ENCODE measurements at regions not wholly inside any gene's neighbourhood (a gene's known extent, or its start where the extent isn't known, plus 50 kb on each side); places are given as distances from the start of the nearest gene placed in this dataset.
A peak's percentile ranks its signal among the peaks of the same experiment; 100 is the strongest.
"Not testable (repeated sequence)": the region's sequence is repeated elsewhere in the genome, so short reads cannot be mapped to it uniquely, and the experiment has no call there.

- Histone ChIP-seq H3K27me3 (replicated peaks) (peaks cover 5% of the 10 kb centered on the region), H3K4me3 (ENCODE audit: low read depth, low read length) (peak overlapping the region; percentile 35), H3K27ac (no peak overlapping the region), H3K36me3 (replicated peaks) (no peaks in the 10 kb centered on the region)
- peak; percentile 12 for TF ChIP-seq CTCF (IDR thresholded peaks at IDR 0.05; ENCODE audit: low read depth, low read length, missing control alignments)
- DNase-seq, result no peak
- in situ Hi-C loops (cut with HindIII; ENCODE audit: low pct_ligation_motif_present, low sequenced_read_pairs), result no loop called here
Observed at GRCh38 chr10:55628260-55628701, 732.8 kb downstream of the ZWINT start.

- Histone ChIP-seq H3K27ac (no peak overlapping the region), H3K36me3 (replicated peaks) (no peaks in the 10 kb centered on the region), H3K4me3 (ENCODE audit: low read depth, low read length) (peak overlapping the region; percentile 35), H3K27me3 (replicated peaks) (peaks cover 5% of the 10 kb centered on the region)
- TF ChIP-seq CTCF (IDR thresholded peaks at IDR 0.05; ENCODE audit: low read depth, low read length, missing control alignments), result no peak
- in situ Hi-C loops (cut with HindIII; ENCODE audit: low pct_ligation_motif_present, low sequenced_read_pairs), result no loop called here
- DNase-seq, result no peak
Observed at GRCh38 chr10:55627501-55628051, 733.5 kb downstream of the ZWINT start.

GRCh38 chr10:55601690-55602478, 759.2 kb downstream of the ZWINT start:
- peak overlapping the region; percentile 40 for H3K4me3 ChIP-seq (ENCODE audit: low read depth, low read length)
- H3K27ac ChIP-seq; in situ Hi-C loops (cut with HindIII; ENCODE audit: low pct_ligation_motif_present, low sequenced_read_pairs); H3K27me3 ChIP-seq (replicated peaks); DNase-seq; H3K36me3 ChIP-seq (replicated peaks): not testable (repeated sequence)

GRCh38 chr10:55551603-55552002, 750.6 kb upstream of the PCDH15 start:
- Histone ChIP-seq H3K27ac (no peak overlapping the region), H3K4me3 (ENCODE audit: low read depth, low read length) (no peak overlapping the region), H3K27me3 (replicated peaks) (no peaks in the 10 kb centered on the region), H3K36me3 (replicated peaks) (no peaks in the 10 kb centered on the region)
- no peak for TF ChIP-seq CTCF (IDR thresholded peaks at IDR 0.05; ENCODE audit: low read depth, low read length, missing control alignments)
- in situ Hi-C loops (cut with HindIII; ENCODE audit: low pct_ligation_motif_present, low sequenced_read_pairs), result no loop called here
- DNase-seq, result no peak

- Histone ChIP-seq H3K36me3 (replicated peaks) (no peaks in the 10 kb centered on the region), H3K27me3 (replicated peaks) (no peaks in the 10 kb centered on the region), H3K4me3 (ENCODE audit: low read depth, low read length) (no peak overlapping the region), H3K27ac (no peak overlapping the region)
- no peak for DNase-seq
- in situ Hi-C loops (cut with HindIII; ENCODE audit: low pct_ligation_motif_present, low sequenced_read_pairs), result no loop called here
- no peak for TF ChIP-seq CTCF (IDR thresholded peaks at IDR 0.05; ENCODE audit: low read depth, low read length, missing control alignments)
Observed at GRCh38 chr10:55550236-55550635, 749.2 kb upstream of the PCDH15 start.

GRCh38 chr10:55537497-55537896, 736.5 kb upstream of the PCDH15 start:
- in situ Hi-C loops (cut with HindIII; ENCODE audit: low pct_ligation_motif_present, low sequenced_read_pairs); H3K27ac ChIP-seq; H3K4me3 ChIP-seq (ENCODE audit: low read depth, low read length); DNase-seq; H3K36me3 ChIP-seq (replicated peaks); H3K27me3 ChIP-seq (replicated peaks): not testable (repeated sequence)

Measured in brain microvascular endothelial cell (primary cell).